Left lung (tissue), 4 donors: ENCODE measurements at regions not wholly inside any gene's neighbourhood (a gene's known extent, or its start where the extent isn't known, plus 50 kb on each side); places are given as distances from the start of the nearest gene placed in this dataset.
"Not testable (repeated sequence)": the region's sequence is repeated elsewhere in the genome, so short reads cannot be mapped to it uniquely, and the experiment has no call there.

Source experiments
- ATAC-seq: fragments of 200-7000 bp; cut with Tn5 transposase; one replicate; pipeline ENCODE4 v1.9.1; 2020; ENCODE audit warnings: moderate library complexity
- DNase-seq, 4 donors: peaks; one replicate each; pipeline ENCODE4 v3.0.0-alpha.2; 2013 to 2020
- H3K27ac ChIP-seq, 2 donors: fragments of 200-600 bp; sonication (generic) in 1 of 2; one replicate each; pipeline versions ENCODE4 v1.5.0 to v1.8.0; 2020 to 2021
- H3K27me3 ChIP-seq, 2 donors: fragments of 200-600 bp; sonication (generic) in 1 of 2; one replicate each; pipeline versions ENCODE4 v1.5.0 to v1.8.0; 2020 to 2021
- H3K36me3 ChIP-seq, 2 donors: fragments of 200-600 bp; sonication (generic) in 1 of 2; one replicate each; pipeline versions ENCODE4 v1.5.0 to v1.8.0; 2020 to 2021
- H3K4me1 ChIP-seq, 2 donors: fragments of 200-600 bp; one replicate each; pipeline ENCODE4 v1.8.0; 2021
- H3K4me3 ChIP-seq, 2 donors: fragments of 200-600 bp; sonication (generic) in 1 of 2; one replicate each; pipeline versions ENCODE4 v1.5.0 to v1.8.0; 2020 to 2021; ENCODE audit warnings: mild to moderate bottlenecking in 1 of 2
- H3K9me3 ChIP-seq, 2 donors: fragments of 200-600 bp; sonication (generic) in 1 of 2; one replicate each; pipeline versions ENCODE4 v1.5.0 to v1.8.0; 2020 to 2021
- intact Hi-C, 2 donors: fragments of 100-400 bp; cut with DNase I; formaldehyde crosslinking; loops; one replicate each; pipeline versions ENCODE4 v1.11.2 to v1.14.2; 2022
- TF ChIP-seq, protein P1 (sequence below), 2 donors: fragments of 200-600 bp; sonication (generic) in 1 of 2; IDR thresholded peaks; one replicate each; pipeline versions ENCODE4 v1.5.0 to v1.8.0; 2021; ENCODE audit warnings: antibody characterized with exemption in 2 of 2
- donor health status: DM: no; HTN: yes; CAD: no.
- donor health status: DM: no; HTN: no; CAD: no.

DNA sequence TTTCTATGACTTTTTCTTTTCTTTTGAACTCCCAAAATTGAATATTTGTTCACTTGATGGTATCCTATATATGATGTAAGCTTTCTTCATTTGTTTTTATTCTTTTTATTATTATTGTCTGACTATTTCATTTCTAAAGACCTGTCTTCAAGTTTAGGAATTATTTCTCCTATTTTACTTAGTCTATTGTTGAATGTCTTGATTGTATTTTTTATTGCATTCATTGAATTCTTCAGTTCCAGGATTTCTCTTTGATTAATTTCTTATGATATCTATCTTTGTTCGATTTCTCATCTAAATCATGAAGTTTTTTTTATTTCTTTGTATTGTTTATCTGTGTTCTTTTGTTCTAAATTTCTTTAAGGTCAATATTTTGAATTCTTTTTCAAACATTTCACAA lies 238.8 kb downstream of the TTC6 start:
- Histone ChIP-seq H3K9me3 (peaks cover 0 to 50% of the 10 kb centered on the region in 2 donors), H3K36me3 (no peaks in the 10 kb centered on the region), H3K27ac (no peak overlapping the region), H3K4me1 (no peaks in the 10 kb centered on the region), H3K4me3 (no peak overlapping the region), H3K27me3 (no peaks in the 10 kb centered on the region)
- intact Hi-C loops, result no loop called here
- DNase-seq (no peak), ATAC-seq (no peak)
- TF ChIP-seq, protein P1, sequence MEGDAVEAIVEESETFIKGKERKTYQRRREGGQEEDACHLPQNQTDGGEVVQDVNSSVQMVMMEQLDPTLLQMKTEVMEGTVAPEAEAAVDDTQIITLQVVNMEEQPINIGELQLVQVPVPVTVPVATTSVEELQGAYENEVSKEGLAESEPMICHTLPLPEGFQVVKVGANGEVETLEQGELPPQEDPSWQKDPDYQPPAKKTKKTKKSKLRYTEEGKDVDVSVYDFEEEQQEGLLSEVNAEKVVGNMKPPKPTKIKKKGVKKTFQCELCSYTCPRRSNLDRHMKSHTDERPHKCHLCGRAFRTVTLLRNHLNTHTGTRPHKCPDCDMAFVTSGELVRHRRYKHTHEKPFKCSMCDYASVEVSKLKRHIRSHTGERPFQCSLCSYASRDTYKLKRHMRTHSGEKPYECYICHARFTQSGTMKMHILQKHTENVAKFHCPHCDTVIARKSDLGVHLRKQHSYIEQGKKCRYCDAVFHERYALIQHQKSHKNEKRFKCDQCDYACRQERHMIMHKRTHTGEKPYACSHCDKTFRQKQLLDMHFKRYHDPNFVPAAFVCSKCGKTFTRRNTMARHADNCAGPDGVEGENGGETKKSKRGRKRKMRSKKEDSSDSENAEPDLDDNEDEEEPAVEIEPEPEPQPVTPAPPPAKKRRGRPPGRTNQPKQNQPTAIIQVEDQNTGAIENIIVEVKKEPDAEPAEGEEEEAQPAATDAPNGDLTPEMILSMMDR (IDR thresholded peaks at IDR 0.05), result no peak

DNA sequence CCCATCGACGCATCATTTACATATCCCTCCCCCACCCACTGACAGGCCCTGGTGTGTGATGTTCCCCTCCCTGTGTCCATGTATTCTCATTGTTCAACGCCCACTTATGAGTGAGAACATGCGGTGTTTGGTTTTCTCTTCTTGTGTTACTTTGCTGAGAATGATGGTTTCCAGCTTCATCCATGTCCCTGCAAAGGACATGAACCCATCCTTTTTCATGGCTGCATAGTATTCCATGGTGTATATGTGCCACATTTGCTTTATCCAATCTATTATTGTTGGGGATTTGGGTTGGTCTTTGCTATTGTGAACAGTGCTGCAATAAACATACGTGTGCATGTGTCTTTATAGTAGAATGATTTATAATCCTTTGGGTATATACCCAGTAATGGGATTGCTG lies 243.3 kb downstream of the TTC6 start:
- H3K4me1 ChIP-seq, H3K27ac ChIP-seq, DNase-seq, H3K27me3 ChIP-seq, H3K36me3 ChIP-seq, intact Hi-C loops, ATAC-seq, H3K4me3 ChIP-seq: not testable (repeated sequence)
- H3K9me3 ChIP-seq, result peaks cover 0 to 27% of the 10 kb centered on the region in 2 donors

DNA sequence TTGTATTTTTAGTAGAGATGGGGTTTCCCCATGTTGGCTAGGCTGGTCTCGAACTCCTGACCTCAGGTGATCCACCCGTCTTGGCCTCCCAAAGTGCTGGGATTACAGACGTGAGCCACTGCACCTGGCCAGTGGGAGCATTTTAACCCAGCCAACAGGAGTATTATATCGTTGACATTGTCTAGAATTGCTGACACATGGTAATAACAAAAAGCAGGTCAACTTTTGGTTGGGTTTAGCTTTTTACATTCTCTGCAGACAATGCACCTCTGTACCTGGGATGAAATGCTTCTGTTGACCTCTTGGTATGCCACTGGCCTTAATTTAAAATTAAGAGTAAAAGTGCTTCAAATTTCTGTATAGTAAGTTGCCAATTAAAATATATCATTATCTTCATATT lies 245.6 kb downstream of the TTC6 start:
- DNase-seq, H3K27ac ChIP-seq, H3K4me1 ChIP-seq, H3K4me3 ChIP-seq, intact Hi-C loops, H3K27me3 ChIP-seq, ATAC-seq, H3K36me3 ChIP-seq: not testable (repeated sequence)
- H3K9me3 ChIP-seq, result peaks cover 0 to 12% of the 10 kb centered on the region in 2 donors

DNA sequence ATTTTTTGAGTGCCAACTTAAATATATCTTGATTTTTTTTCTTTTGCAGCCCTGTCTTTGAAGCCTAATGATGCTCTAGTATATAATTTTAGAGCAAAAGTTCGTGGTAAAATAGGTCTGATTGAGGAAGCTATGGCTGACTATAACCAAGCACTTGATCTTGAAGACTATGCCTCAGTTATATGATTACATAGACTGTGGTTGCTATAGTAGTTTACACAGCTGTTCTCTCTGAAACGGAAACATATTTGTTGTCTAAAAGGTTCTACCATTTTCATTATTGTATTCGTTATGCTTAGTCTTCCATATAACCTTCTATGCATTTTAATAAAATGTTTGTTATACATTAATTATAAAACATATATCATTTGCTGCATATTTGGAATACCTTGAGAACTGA lies 246.7 kb downstream of the TTC6 start:
- Histone ChIP-seq H3K27me3 (no peaks in the 10 kb centered on the region), H3K36me3 (no peaks in the 10 kb centered on the region), H3K9me3 (peaks cover 0 to 12% of the 10 kb centered on the region in 2 donors), H3K4me1 (no peaks in the 10 kb centered on the region), H3K27ac (no peak overlapping the region), H3K4me3 (no peak overlapping the region)
- TF ChIP-seq, protein P1 (IDR thresholded peaks at IDR 0.05), result no peak
- DNase-seq (no peak), ATAC-seq (no peak)
- intact Hi-C loops, result no loop called here

DNA sequence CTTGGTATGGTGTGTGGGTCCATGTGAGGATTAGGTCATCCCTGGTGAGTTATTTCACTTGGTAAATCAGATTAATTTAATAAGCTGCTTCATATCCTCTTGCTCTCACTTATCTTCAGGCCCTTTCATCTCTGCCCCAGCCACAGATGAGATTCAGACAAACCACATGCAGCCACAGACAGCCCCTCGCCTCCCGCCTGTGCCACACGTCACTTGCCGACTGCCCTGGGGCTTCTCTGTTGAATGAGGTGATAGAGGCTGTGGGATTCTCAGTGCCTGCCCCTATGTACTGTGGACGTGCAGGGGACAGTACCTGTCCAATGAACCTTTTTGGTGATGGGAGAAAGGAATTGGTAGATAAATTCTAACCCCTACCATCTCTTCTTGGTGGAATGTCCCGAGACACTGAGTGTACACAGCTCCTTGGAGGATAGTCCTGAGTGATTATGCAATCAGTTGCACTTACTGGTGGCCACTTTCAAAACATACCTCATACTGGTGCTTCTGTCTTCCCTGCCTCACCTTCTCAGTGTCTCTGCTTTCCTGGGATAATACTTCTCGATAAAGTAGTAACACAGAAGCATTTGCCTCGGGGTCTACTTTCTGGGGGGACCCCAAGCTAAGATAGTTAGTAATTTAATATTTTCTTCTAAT lies 248.7 kb downstream of the TTC6 start:
- intact Hi-C loops, result no loop called here
- Histone ChIP-seq H3K4me3 (no peak overlapping the region), H3K27me3 (no peaks in the 10 kb centered on the region), H3K27ac (no peak overlapping the region), H3K36me3 (no peaks in the 10 kb centered on the region), H3K9me3 (peaks cover 0 to 5% of the 10 kb centered on the region in 2 donors), H3K4me1 (no peaks in the 10 kb centered on the region)
- DNase-seq (no peak), ATAC-seq (no peak)
- TF ChIP-seq, protein P1 (IDR thresholded peaks at IDR 0.05), result no peak

DNA sequence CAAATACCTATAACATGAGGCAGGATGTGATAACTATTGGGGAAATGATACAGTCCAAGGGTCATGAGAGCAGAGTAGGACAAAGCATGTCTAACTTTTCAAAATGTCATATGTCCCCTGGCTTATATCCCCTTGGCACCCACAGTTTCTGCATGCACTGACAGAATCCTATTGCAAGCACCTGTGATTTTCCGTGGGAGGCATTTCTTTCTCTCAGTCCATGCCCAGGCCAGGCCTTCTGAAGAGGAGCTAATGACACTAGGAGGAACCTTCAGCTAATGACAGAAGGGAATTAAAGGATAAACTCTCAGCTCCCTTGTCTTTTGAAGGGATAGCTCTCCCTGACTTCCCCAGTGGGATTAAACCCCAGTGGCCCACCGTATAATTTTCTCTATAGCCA lies 249.2 kb downstream of the TTC6 start:
- H3K4me1 ChIP-seq, result no peaks in the 10 kb centered on the region
- DNase-seq, result no peak
- H3K27me3 ChIP-seq, result no peaks in the 10 kb centered on the region
- intact Hi-C loops, result no loop called here
- TF ChIP-seq, protein P1 (IDR thresholded peaks at IDR 0.05), result no peak
- no peaks in the 10 kb centered on the region for H3K36me3 ChIP-seq
- H3K4me3 ChIP-seq, result no peak overlapping the region
- no peaks in the 10 kb centered on the region for H3K9me3 ChIP-seq
- H3K27ac ChIP-seq, result no peak overlapping the region
- no peak for ATAC-seq
